Keratinocyte (primary cell): ENCODE measurements at regions not wholly inside any gene's neighbourhood (a gene's known extent, or its start where the extent isn't known, plus 50 kb on each side); places are given as distances from the start of the nearest gene placed in this dataset.

Experiments
- EZH2 ChIP-seq: IDR thresholded peaks from one replicate; pipeline ENCODE4 v1.6.1; 2012; ENCODE audit warnings: inconsistent platforms, mild to moderate bottlenecking, low read length, moderate library complexity
- TF ChIP-seq, protein P1 (sequence below), 3 experiments: IDR thresholded peaks in 1 of 3; conservative IDR thresholded peaks in 1 of 3; optimal IDR thresholded peaks in 1 of 3; 2 replicates in 2 of 3; 3 replicates in 1 of 3; pipeline versions ENCODE3 to v1.5.1; 2011; ENCODE audit warnings: low read length in 3 of 3, mild to moderate bottlenecking in 3 of 3, moderate library complexity in 2 of 3, control low read depth in 1 of 3, inconsistent platforms in 1 of 3; ENCODE audit not compliant: insufficient read depth in 2 of 3; ENCODE audit errors: extremely low read depth in 1 of 3

DNA sequence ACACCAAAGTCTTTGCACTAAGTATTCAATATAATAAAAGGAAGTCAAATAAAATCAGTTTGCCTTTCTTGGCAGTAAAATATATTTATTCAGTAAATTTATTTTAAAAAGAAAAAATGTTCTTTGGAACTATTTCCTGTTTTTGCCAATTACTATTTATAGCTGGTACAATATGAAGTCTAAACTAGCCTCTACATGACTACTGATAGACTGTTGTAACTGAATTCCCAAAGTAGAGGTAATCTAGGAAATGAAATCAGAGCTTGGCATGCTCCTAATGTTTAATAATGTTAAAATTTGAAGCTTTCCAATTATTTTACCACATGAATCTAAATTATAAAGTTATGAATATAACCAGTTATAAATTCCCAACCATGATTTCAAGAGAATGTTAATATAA is 385.5 kb downstream of the SEMA3D start:
- TF ChIP-seq, protein P1, sequence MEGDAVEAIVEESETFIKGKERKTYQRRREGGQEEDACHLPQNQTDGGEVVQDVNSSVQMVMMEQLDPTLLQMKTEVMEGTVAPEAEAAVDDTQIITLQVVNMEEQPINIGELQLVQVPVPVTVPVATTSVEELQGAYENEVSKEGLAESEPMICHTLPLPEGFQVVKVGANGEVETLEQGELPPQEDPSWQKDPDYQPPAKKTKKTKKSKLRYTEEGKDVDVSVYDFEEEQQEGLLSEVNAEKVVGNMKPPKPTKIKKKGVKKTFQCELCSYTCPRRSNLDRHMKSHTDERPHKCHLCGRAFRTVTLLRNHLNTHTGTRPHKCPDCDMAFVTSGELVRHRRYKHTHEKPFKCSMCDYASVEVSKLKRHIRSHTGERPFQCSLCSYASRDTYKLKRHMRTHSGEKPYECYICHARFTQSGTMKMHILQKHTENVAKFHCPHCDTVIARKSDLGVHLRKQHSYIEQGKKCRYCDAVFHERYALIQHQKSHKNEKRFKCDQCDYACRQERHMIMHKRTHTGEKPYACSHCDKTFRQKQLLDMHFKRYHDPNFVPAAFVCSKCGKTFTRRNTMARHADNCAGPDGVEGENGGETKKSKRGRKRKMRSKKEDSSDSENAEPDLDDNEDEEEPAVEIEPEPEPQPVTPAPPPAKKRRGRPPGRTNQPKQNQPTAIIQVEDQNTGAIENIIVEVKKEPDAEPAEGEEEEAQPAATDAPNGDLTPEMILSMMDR (optimal IDR thresholded peaks at IDR 0.05 in 1 of 3, IDR thresholded peaks at IDR 0.05 in 1 of 3, conservative IDR thresholded peaks at IDR 0.05 in 1 of 3; ENCODE audit: extremely low read depth in 1 of 3, insufficient read depth in 2 of 3, low read length in 3 of 3), result no peak
- TF ChIP-seq EZH2, result no peak
